ENCODE measurements at regions not wholly inside any gene's neighbourhood (a gene's known extent, or its start where the extent isn't known, plus 50 kb on each side); places are given as distances from the start of the nearest gene placed in this dataset.

DNA sequence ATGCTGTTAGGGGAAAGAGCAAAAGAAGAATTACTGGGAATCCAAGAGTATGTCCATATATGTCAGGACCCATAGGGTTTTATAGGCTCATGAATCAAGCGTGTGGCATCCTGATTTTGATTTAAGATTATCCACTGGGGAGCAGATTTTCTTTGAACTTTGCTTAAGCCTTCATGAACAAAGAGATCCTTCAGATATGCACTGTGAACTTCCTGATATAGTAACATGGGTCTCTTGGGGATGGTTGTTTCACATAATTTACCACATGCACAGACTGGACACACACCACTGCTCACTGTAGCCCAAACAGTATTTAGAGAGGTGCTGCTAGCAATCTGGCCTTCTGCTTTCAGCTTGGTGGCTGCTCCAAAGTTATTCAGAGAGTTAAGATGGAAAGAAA lies 200.9 kb upstream of the ZPLD1 start (continued):
- TF ChIP-seq, protein P1, sequence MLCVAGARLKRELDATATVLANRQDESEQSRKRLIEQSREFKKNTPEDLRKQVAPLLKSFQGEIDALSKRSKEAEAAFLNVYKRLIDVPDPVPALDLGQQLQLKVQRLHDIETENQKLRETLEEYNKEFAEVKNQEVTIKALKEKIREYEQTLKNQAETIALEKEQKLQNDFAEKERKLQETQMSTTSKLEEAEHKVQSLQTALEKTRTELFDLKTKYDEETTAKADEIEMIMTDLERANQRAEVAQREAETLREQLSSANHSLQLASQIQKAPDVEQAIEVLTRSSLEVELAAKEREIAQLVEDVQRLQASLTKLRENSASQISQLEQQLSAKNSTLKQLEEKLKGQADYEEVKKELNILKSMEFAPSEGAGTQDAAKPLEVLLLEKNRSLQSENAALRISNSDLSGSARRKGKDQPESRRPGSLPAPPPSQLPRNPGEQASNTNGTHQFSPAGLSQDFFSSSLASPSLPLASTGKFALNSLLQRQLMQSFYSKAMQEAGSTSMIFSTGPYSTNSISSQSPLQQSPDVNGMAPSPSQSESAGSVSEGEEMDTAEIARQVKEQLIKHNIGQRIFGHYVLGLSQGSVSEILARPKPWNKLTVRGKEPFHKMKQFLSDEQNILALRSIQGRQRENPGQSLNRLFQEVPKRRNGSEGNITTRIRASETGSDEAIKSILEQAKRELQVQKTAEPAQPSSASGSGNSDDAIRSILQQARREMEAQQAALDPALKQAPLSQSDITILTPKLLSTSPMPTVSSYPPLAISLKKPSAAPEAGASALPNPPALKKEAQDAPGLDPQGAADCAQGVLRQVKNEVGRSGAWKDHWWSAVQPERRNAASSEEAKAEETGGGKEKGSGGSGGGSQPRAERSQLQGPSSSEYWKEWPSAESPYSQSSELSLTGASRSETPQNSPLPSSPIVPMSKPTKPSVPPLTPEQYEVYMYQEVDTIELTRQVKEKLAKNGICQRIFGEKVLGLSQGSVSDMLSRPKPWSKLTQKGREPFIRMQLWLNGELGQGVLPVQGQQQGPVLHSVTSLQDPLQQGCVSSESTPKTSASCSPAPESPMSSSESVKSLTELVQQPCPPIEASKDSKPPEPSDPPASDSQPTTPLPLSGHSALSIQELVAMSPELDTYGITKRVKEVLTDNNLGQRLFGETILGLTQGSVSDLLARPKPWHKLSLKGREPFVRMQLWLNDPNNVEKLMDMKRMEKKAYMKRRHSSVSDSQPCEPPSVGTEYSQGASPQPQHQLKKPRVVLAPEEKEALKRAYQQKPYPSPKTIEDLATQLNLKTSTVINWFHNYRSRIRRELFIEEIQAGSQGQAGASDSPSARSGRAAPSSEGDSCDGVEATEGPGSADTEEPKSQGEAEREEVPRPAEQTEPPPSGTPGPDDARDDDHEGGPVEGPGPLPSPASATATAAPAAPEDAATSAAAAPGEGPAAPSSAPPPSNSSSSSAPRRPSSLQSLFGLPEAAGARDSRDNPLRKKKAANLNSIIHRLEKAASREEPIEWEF (IDR thresholded peaks at IDR 0.05; ENCODE audit: insufficient replicate concordance, low read depth, low read length) = no peak
- TF ChIP-seq GABPA (IDR thresholded peaks at IDR 0.05; ENCODE audit: low read depth) (0 out of 2 replicates have a peak, but pooled peaks have one; percentile 27), NR2C2 (IDR thresholded peaks at IDR 0.05; ENCODE audit: borderline replicate concordance, control insufficient read depth, insufficient read length, low read depth) (no peak), RCOR1 (conservative IDR thresholded peaks at IDR 0.05; ENCODE audit: low read depth, low read length) (no peak), MXI1 (IDR thresholded peaks at IDR 0.05; ENCODE audit: low read depth, low read length) (no peak), SIX5 (IDR thresholded peaks at IDR 0.05; ENCODE audit: low read depth, low read length, severe bottlenecking) (no peak), FOXK2 (IDR thresholded peaks at IDR 0.05) (no peak), HCFC1 (IDR thresholded peaks at IDR 0.05; ENCODE audit: low read length) (no peak), LARP7 (IDR thresholded peaks at IDR 0.05) (no peak), KLF5 (IDR thresholded peaks at IDR 0.05; ENCODE audit: partially characterized antibody) (no peak), SMAD1 (IDR thresholded peaks at IDR 0.05; ENCODE audit: low read depth, partially characterized antibody) (no peak), DPF2 (IDR thresholded peaks at IDR 0.05) (no peak), NBN (IDR thresholded peaks at IDR 0.05) (no peak), NFYB (IDR thresholded peaks at IDR 0.05; ENCODE audit: insufficient read depth, low read depth, low read length) (no peak), ASH2L (IDR thresholded peaks at IDR 0.05; ENCODE audit: borderline replicate concordance, low read depth) (no peak)
- TF ChIP-seq, protein P2, sequence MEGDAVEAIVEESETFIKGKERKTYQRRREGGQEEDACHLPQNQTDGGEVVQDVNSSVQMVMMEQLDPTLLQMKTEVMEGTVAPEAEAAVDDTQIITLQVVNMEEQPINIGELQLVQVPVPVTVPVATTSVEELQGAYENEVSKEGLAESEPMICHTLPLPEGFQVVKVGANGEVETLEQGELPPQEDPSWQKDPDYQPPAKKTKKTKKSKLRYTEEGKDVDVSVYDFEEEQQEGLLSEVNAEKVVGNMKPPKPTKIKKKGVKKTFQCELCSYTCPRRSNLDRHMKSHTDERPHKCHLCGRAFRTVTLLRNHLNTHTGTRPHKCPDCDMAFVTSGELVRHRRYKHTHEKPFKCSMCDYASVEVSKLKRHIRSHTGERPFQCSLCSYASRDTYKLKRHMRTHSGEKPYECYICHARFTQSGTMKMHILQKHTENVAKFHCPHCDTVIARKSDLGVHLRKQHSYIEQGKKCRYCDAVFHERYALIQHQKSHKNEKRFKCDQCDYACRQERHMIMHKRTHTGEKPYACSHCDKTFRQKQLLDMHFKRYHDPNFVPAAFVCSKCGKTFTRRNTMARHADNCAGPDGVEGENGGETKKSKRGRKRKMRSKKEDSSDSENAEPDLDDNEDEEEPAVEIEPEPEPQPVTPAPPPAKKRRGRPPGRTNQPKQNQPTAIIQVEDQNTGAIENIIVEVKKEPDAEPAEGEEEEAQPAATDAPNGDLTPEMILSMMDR (IDR thresholded peaks at IDR 0.05 in 2 of 3, conservative IDR thresholded peaks at IDR 0.05 in 1 of 3; ENCODE audit: control insufficient read depth in 2 of 3, extremely low read depth in 1 of 3, insufficient read depth in 1 of 3, low read depth in 3 of 3, low read length in 3 of 3) = no peak
- TF ChIP-seq, protein P3, sequence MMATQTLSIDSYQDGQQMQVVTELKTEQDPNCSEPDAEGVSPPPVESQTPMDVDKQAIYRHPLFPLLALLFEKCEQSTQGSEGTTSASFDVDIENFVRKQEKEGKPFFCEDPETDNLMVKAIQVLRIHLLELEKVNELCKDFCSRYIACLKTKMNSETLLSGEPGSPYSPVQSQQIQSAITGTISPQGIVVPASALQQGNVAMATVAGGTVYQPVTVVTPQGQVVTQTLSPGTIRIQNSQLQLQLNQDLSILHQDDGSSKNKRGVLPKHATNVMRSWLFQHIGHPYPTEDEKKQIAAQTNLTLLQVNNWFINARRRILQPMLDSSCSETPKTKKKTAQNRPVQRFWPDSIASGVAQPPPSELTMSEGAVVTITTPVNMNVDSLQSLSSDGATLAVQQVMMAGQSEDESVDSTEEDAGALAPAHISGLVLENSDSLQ (IDR thresholded peaks at IDR 0.05) = no peak
- TF ChIP-seq, protein P4, sequence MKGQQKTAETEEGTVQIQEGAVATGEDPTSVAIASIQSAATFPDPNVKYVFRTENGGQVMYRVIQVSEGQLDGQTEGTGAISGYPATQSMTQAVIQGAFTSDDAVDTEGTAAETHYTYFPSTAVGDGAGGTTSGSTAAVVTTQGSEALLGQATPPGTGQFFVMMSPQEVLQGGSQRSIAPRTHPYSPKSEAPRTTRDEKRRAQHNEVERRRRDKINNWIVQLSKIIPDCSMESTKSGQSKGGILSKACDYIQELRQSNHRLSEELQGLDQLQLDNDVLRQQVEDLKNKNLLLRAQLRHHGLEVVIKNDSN (IDR thresholded peaks at IDR 0.05; ENCODE audit: borderline replicate concordance, extremely low read length, insufficient read depth, low read depth, low read length) = no peak
- TF ChIP-seq, protein P5, sequence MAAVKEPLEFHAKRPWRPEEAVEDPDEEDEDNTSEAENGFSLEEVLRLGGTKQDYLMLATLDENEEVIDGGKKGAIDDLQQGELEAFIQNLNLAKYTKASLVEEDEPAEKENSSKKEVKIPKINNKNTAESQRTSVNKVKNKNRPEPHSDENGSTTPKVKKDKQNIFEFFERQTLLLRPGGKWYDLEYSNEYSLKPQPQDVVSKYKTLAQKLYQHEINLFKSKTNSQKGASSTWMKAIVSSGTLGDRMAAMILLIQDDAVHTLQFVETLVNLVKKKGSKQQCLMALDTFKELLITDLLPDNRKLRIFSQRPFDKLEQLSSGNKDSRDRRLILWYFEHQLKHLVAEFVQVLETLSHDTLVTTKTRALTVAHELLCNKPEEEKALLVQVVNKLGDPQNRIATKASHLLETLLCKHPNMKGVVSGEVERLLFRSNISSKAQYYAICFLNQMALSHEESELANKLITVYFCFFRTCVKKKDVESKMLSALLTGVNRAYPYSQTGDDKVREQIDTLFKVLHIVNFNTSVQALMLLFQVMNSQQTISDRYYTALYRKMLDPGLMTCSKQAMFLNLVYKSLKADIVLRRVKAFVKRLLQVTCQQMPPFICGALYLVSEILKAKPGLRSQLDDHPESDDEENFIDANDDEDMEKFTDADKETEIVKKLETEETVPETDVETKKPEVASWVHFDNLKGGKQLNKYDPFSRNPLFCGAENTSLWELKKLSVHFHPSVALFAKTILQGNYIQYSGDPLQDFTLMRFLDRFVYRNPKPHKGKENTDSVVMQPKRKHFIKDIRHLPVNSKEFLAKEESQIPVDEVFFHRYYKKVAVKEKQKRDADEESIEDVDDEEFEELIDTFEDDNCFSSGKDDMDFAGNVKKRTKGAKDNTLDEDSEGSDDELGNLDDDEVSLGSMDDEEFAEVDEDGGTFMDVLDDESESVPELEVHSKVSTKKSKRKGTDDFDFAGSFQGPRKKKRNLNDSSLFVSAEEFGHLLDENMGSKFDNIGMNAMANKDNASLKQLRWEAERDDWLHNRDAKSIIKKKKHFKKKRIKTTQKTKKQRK (IDR thresholded peaks at IDR 0.05; ENCODE audit: low read depth, low read length) = no peak
